ENCODE measurements at regions not wholly inside any gene's neighbourhood (a gene's known extent, or its start where the extent isn't known, plus 50 kb on each side); places are given as distances from the start of the nearest gene placed in this dataset.
A peak's percentile ranks its signal among the peaks of the same experiment; 100 is the strongest.

- ChIA-PET CTCF (no interaction called here), POLR2A (interaction anchor here (0.6 kb wide), 1 partner anchor 11 kb away, joined by 6 read pairs; no protein-coding TSS in a partner anchor)
- H3K36me3 ChIP-seq (ENCODE audit: control insufficient read depth in 4 of 4, insufficient read depth in 4 of 4, low read length in 3 of 4): no peaks in the 10 kb centered on the region
- H3K27ac ChIP-seq (ENCODE audit: insufficient read depth in 1 of 2, low read depth in 1 of 2, low read length in 2 of 2, poor library complexity in 1 of 2, severe bottlenecking in 2 of 2): no peak overlapping the region
- DNase-seq: peak in 2 of 3 donors; percentile 9 to 22
- H3K9me3 ChIP-seq (ENCODE audit: control extremely low read depth in 1 of 5, control insufficient read depth in 4 of 5, insufficient read depth in 2 of 5, low read depth in 1 of 5, low read length in 4 of 5): no peaks in the 10 kb centered on the region
- WGBS (ENCODE audit: insufficient coverage): 2% methylated on average over 31 of the region's 37 CpGs
- peaks cover 10 to 62% (median 29%) of the 10 kb centered on the region in 4 experiments for H3K4me1 ChIP-seq (ENCODE audit: control extremely low read depth in 1 of 4, control insufficient read depth in 4 of 4, insufficient read depth in 4 of 4, low read length in 3 of 4)
- peak overlapping the region; percentile 62 to 96 (median 82) for H3K4me3 ChIP-seq (ENCODE audit: control insufficient read depth in 1 of 7, extremely low read depth in 1 of 7, insufficient read depth in 4 of 7, low read depth in 2 of 7, low read length in 6 of 7)
- H3K27me3 ChIP-seq (replicated peaks in 2 of 5; ENCODE audit: control insufficient read depth in 4 of 5, insufficient read depth in 5 of 5, low read length in 4 of 5): peaks cover 0 to 13% (median 8%) of the 10 kb centered on the region in 5 experiments
Observed at GRCh38 chr6:21665392-21666200, 72.0 kb downstream of the SOX4 start.

DNA sequence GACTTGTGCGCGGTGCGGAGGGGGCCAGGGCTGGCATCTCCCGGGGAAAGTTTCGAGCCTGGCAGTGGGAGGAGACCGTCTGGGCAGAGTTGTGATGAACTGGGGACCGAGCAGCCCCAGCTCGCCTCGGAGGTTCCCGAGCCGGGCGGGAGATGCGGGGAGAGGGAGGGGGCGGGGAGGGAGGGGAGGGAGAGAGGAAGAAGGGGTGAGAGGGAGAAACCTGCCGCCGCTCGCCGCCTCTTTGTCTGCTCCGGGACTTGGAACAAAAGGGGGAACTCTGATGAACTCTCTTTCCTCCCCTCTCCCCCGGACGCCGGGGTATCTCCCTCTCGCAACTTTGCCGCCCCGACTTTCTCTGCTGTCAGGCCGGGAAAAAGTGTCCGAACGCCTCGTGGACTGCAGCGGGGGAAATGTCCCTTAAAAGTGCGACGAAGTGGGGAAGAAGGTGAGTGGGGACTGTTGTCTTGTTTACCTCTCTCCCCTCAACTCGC is 72.7 kb downstream of the SOX4 start:
- Histone ChIP-seq H3K4me3 (ENCODE audit: control insufficient read depth in 1 of 7, extremely low read depth in 1 of 7, insufficient read depth in 4 of 7, low read depth in 2 of 7, low read length in 6 of 7) (peak overlapping the region; percentile 62 to 96 (median 85)), H3K36me3 (ENCODE audit: control insufficient read depth in 4 of 4, insufficient read depth in 4 of 4, low read length in 3 of 4) (no peaks in the 10 kb centered on the region), H3K4me1 (ENCODE audit: control extremely low read depth in 1 of 4, control insufficient read depth in 4 of 4, insufficient read depth in 4 of 4, low read length in 3 of 4) (peaks cover 14 to 62% (median 29%) of the 10 kb centered on the region in 4 experiments), H3K27me3 (replicated peaks in 2 of 5; ENCODE audit: control insufficient read depth in 4 of 5, insufficient read depth in 5 of 5, low read length in 4 of 5) (peaks cover 0 to 13% (median 8%) of the 10 kb centered on the region in 5 experiments), H3K9me3 (ENCODE audit: control extremely low read depth in 1 of 5, control insufficient read depth in 4 of 5, insufficient read depth in 2 of 5, low read depth in 1 of 5, low read length in 4 of 5) (no peaks in the 10 kb centered on the region), H3K27ac (ENCODE audit: insufficient read depth in 1 of 2, low read depth in 1 of 2, low read length in 2 of 2, poor library complexity in 1 of 2, severe bottlenecking in 2 of 2) (no peak overlapping the region)
- peak; percentile 25 to 57 (median 40) for DNase-seq
- CTCF ChIA-PET: interaction anchor here (1.4 kb wide), 1 partner anchor 68 kb away, joined by 6 read pairs; no protein-coding TSS in a partner anchor
- WGBS (ENCODE audit: insufficient coverage): 0% methylated on average over 7 of the region's 33 CpGs
- POLR2A ChIA-PET: no interaction called here

- peak in 2 of 3 donors; percentile 46 to 60 for DNase-seq
- ChIA-PET POLR2A (interaction anchor here (0.7 kb wide), 1 partner anchor 71 kb away, joined by 3 read pairs; no protein-coding TSS in a partner anchor), CTCF (interaction anchor here (0.7 to 1.4 kb wide), 5 partner anchors 64 to 74 kb away, joined by 3 to 6 read pairs (median 3); partner anchors contain the start of gene SOX4)
- H3K4me3 ChIP-seq (ENCODE audit: control insufficient read depth in 1 of 7, extremely low read depth in 1 of 7, insufficient read depth in 4 of 7, low read depth in 2 of 7, low read length in 6 of 7): peak overlapping the region; percentile 17 to 96 (median 85)
- peaks cover 0 to 13% (median 8%) of the 10 kb centered on the region in 5 experiments for H3K27me3 ChIP-seq (replicated peaks in 2 of 5; ENCODE audit: control insufficient read depth in 4 of 5, insufficient read depth in 5 of 5, low read length in 4 of 5)
- H3K4me1 ChIP-seq (ENCODE audit: control extremely low read depth in 1 of 4, control insufficient read depth in 4 of 4, insufficient read depth in 4 of 4, low read length in 3 of 4): peaks cover 14 to 62% (median 29%) of the 10 kb centered on the region in 4 experiments
- WGBS (ENCODE audit: insufficient coverage): 1% methylated on average over 15 of the region's 27 CpGs
- H3K36me3 ChIP-seq (ENCODE audit: control insufficient read depth in 4 of 4, insufficient read depth in 4 of 4, low read length in 3 of 4): no peaks in the 10 kb centered on the region
- peak overlapping the region in 1 of 2 experiments; percentile 40 for H3K27ac ChIP-seq (ENCODE audit: insufficient read depth in 1 of 2, low read depth in 1 of 2, low read length in 2 of 2, poor library complexity in 1 of 2, severe bottlenecking in 2 of 2)
- no peaks in the 10 kb centered on the region for H3K9me3 ChIP-seq (ENCODE audit: control extremely low read depth in 1 of 5, control insufficient read depth in 4 of 5, insufficient read depth in 2 of 5, low read depth in 1 of 5, low read length in 4 of 5)
Observed at GRCh38 chr6:21666853-21667681, 73.5 kb downstream of the SOX4 start.

DNA sequence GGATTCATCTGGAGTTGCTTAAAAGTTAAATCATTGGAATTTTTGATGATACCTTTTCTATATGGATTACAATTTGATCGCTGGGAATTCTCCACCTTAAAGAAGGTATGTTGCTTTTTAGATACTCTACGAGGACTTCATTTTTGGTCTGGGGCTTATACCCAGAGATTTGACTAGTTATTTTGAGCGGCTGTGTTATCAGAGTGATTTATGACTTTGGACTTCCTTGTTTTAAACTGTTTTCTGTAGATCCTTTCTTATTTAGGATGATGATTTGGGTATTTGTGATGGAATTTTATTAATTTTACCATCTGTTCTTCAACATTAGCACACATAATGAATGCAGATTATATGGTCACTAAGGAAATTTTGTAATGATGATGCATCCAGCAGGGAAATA is 75.2 kb downstream of the SOX4 start:
- Histone ChIP-seq H3K36me3 (ENCODE audit: control insufficient read depth in 4 of 4, insufficient read depth in 4 of 4, low read length in 3 of 4) (peaks cover 0 to 2% (median 0%) of the 10 kb centered on the region in 4 experiments), H3K4me1 (ENCODE audit: control extremely low read depth in 1 of 4, control insufficient read depth in 4 of 4, insufficient read depth in 4 of 4, low read length in 3 of 4) (peaks cover 14 to 65% (median 31%) of the 10 kb centered on the region in 4 experiments), H3K27me3 (replicated peaks in 2 of 5; ENCODE audit: control insufficient read depth in 4 of 5, insufficient read depth in 5 of 5, low read length in 4 of 5) (peaks cover 0 to 13% (median 8%) of the 10 kb centered on the region in 5 experiments), H3K27ac (ENCODE audit: insufficient read depth in 1 of 2, low read depth in 1 of 2, low read length in 2 of 2, poor library complexity in 1 of 2, severe bottlenecking in 2 of 2) (peak overlapping the region in 1 of 2 experiments; percentile 47), H3K4me3 (ENCODE audit: control insufficient read depth in 1 of 7, extremely low read depth in 1 of 7, insufficient read depth in 4 of 7, low read depth in 2 of 7, low read length in 6 of 7) (peak overlapping the region in 5 of 7 experiments; percentile 34 to 96 (median 54)), H3K9me3 (ENCODE audit: control extremely low read depth in 1 of 5, control insufficient read depth in 4 of 5, insufficient read depth in 2 of 5, low read depth in 1 of 5, low read length in 4 of 5) (no peaks in the 10 kb centered on the region)
- DNase-seq: peak in 2 of 3 donors; percentile 55 to 75
- CTCF ChIA-PET: no interaction called here
- 0% methylated on average over 1 of the region's 3 CpGs for WGBS (ENCODE audit: insufficient coverage)
- POLR2A ChIA-PET: interaction anchor here (1.0 kb wide), 1 partner anchor 75 kb away, joined by 6 read pairs; the partner anchor contains the start of gene SOX4

GRCh38 chr6:21676769-21677168 is 83.2 kb downstream of the SOX4 start:
- no peaks in the 10 kb centered on the region for H3K27me3 ChIP-seq (replicated peaks in 2 of 5; ENCODE audit: control insufficient read depth in 4 of 5, insufficient read depth in 5 of 5, low read length in 4 of 5)
- DNase-seq: no peak
- ChIA-PET POLR2A (interaction anchor here (0.7 kb wide), 1 partner anchor 11 kb away, joined by 6 read pairs; no protein-coding TSS in a partner anchor), CTCF (no interaction called here)
- H3K27ac ChIP-seq (ENCODE audit: insufficient read depth in 1 of 2, low read depth in 1 of 2, low read length in 2 of 2, poor library complexity in 1 of 2, severe bottlenecking in 2 of 2): no peak overlapping the region
- H3K36me3 ChIP-seq (ENCODE audit: control insufficient read depth in 4 of 4, insufficient read depth in 4 of 4, low read length in 3 of 4): peaks cover 0 to 3% (median 1%) of the 10 kb centered on the region in 4 experiments
- H3K4me1 ChIP-seq (ENCODE audit: control extremely low read depth in 1 of 4, control insufficient read depth in 4 of 4, insufficient read depth in 4 of 4, low read length in 3 of 4): peaks cover 0 to 5% (median 2%) of the 10 kb centered on the region in 4 experiments
- WGBS (ENCODE audit: insufficient coverage): 83% methylated on average over 1 of the region's 2 CpGs
- no peaks in the 10 kb centered on the region for H3K9me3 ChIP-seq (ENCODE audit: control extremely low read depth in 1 of 5, control insufficient read depth in 4 of 5, insufficient read depth in 2 of 5, low read depth in 1 of 5, low read length in 4 of 5)
- H3K4me3 ChIP-seq (ENCODE audit: control insufficient read depth in 1 of 7, extremely low read depth in 1 of 7, insufficient read depth in 4 of 7, low read depth in 2 of 7, low read length in 6 of 7): no peak overlapping the region

GRCh38 chr6:21678990-21679389 is 85.4 kb downstream of the SOX4 start:
- H3K4me1 ChIP-seq (ENCODE audit: control extremely low read depth in 1 of 4, control insufficient read depth in 4 of 4, insufficient read depth in 4 of 4, low read length in 3 of 4): no peaks in the 10 kb centered on the region
- H3K27me3 ChIP-seq (replicated peaks in 2 of 5; ENCODE audit: control insufficient read depth in 4 of 5, insufficient read depth in 5 of 5, low read length in 4 of 5): no peaks in the 10 kb centered on the region
- 90% methylated on average over 4 of the region's 6 CpGs for WGBS (ENCODE audit: insufficient coverage)
- ChIA-PET CTCF (interaction anchor here (0.6 kb wide), 1 partner anchor 1384 kb away, joined by 3 read pairs; no protein-coding TSS in a partner anchor), POLR2A (no interaction called here)
- H3K9me3 ChIP-seq (ENCODE audit: control extremely low read depth in 1 of 5, control insufficient read depth in 4 of 5, insufficient read depth in 2 of 5, low read depth in 1 of 5, low read length in 4 of 5): no peaks in the 10 kb centered on the region
- no peak overlapping the region for H3K4me3 ChIP-seq (ENCODE audit: control insufficient read depth in 1 of 7, extremely low read depth in 1 of 7, insufficient read depth in 4 of 7, low read depth in 2 of 7, low read length in 6 of 7)
- H3K27ac ChIP-seq (ENCODE audit: insufficient read depth in 1 of 2, low read depth in 1 of 2, low read length in 2 of 2, poor library complexity in 1 of 2, severe bottlenecking in 2 of 2): no peak overlapping the region
- peaks cover 0 to 9% (median 5%) of the 10 kb centered on the region in 4 experiments for H3K36me3 ChIP-seq (ENCODE audit: control insufficient read depth in 4 of 4, insufficient read depth in 4 of 4, low read length in 3 of 4)
- DNase-seq: no peak
